ENCODE measurements at regions not wholly inside any gene's neighbourhood (a gene's known extent, or its start where the extent isn't known, plus 50 kb on each side); places are given as distances from the start of the nearest gene placed in this dataset.
"Not testable (repeated sequence)": the region's sequence is repeated elsewhere in the genome, so short reads cannot be mapped to it uniquely, and the experiment has no call there.

GRCh38 chr22:23452231-23453010, 127.7 kb downstream of the IGLL1 start:
- H3K9me3 ChIP-seq = no peaks in the 10 kb centered on the region
- TF ChIP-seq CTCF (IDR thresholded peaks at IDR 0.05) (no peak), POLR2A (IDR thresholded peaks at IDR 0.05) (no peak)
- H3K27ac ChIP-seq = no peak overlapping the region
- H3K27me3 ChIP-seq = no peaks in the 10 kb centered on the region
- H3K4me3 ChIP-seq = no peak overlapping the region
- DNase-seq (no peak), ATAC-seq (no peak)
- no peaks in the 10 kb centered on the region for H3K4me1 ChIP-seq
- no peaks in the 10 kb centered on the region for H3K36me3 ChIP-seq
- intact Hi-C loops (cut with DNase I) = no loop called here
- 82% methylated on average over 4 of the region's 23 CpGs for WGBS (ENCODE audit: insufficient coverage, low coverage, low lambda C conversion rate, missing lambda C conversion rate)

DNA sequence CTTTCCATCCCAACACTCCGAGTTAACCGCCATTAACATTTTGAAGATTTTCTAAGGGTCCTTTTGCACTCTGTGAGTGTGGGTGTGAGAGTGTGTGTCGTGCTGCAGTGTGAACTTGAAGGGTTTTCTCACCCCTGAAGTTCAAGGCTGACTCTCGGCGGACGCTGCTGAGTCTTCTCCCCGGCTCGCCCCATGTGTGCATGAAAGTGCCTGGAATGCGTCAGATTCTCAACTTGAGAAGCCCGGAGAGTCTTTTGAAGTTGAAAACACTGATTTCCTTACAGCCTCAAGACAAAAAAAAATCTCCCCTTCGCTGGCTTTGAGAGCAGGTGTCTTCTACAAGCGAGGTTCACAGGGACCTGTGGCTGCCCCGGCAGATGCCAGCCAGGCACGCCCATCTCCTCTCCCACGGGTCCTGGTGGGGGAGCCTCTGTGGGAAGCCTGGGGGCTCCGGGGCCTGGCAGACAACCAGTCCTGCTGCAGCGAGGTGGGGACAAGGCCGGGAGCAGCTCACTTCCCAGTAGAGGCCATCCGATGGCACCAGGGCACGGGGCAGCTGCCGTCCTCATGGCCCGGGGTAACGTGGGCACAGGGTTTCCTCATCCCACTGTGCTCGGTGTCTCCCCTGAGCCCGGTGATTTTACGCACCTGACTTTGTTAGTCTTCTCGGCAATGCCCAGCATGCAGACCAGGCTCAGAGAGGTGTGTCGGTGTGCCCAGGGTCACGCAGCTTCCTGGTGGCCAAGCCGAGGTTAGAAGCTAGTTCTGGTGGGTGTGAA, 128.4 kb downstream of the IGLL1 start:
- H3K4me3 ChIP-seq; H3K27ac ChIP-seq; intact Hi-C loops (cut with DNase I); DNase-seq; H3K9me3 ChIP-seq; H3K36me3 ChIP-seq; H3K27me3 ChIP-seq; H3K4me1 ChIP-seq: not testable (repeated sequence)
- ATAC-seq = peak in 1 of 4 donors; percentile 30
- 69% methylated on average over 13 of the region's 30 CpGs for WGBS (ENCODE audit: insufficient coverage, low coverage, low lambda C conversion rate, missing lambda C conversion rate)

DNA sequence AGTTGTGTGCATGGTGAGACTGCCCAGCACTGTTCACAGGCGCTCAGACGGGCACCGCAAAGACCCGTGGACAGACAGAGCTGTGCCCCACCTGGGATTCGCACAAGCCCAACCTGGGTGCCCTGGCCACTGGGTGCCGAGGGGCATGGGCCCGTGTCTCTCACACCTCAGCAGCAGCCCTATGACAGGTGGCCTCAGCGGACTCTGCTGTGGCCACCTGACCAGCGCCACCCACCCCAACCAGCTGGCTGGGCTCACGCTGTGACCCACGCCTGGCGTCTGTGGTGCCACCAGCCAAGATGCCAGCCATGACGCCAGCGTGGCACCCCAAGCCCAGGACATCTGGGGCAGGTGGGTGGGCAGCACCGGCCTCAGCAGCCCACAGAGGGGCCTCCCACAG, 129.3 kb downstream of the IGLL1 start:
- H3K9me3 ChIP-seq; H3K36me3 ChIP-seq; H3K27me3 ChIP-seq; intact Hi-C loops (cut with DNase I); H3K27ac ChIP-seq; DNase-seq; H3K4me1 ChIP-seq; H3K4me3 ChIP-seq: not testable (repeated sequence)
- peak in 1 of 4 donors; percentile 15 for ATAC-seq
- no CpG with 5 or more reads among the region's 15 CpGs for WGBS (ENCODE audit: insufficient coverage, low coverage, low lambda C conversion rate, missing lambda C conversion rate)

DNA sequence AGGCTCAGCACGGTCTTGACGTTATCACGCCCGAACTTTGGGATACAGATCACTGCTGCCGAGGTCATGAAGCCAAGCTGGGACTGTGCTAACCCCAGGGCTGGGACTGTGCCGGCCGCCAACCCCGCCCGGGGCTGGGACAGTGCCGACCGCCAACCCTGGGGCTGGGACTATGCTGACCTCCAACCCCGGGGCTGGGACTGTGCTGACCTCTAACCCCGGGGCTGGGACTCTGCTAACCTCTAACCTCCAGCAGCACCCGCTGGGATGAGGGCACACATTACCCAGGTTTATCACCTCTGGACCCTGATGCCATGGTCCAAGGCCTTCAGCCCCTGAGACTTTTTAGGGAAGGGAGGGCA, 129.7 kb downstream of the IGLL1 start:
- H3K4me3 ChIP-seq = no peak overlapping the region
- no peaks in the 10 kb centered on the region for H3K9me3 ChIP-seq
- H3K27me3 ChIP-seq = no peaks in the 10 kb centered on the region
- no peaks in the 10 kb centered on the region for H3K4me1 ChIP-seq
- no peaks in the 10 kb centered on the region for H3K36me3 ChIP-seq
- TF ChIP-seq CTCF (IDR thresholded peaks at IDR 0.05) (no peak), POLR2A (IDR thresholded peaks at IDR 0.05) (no peak)
- DNase-seq (no peak), ATAC-seq (peak in 1 of 4 donors; percentile 29)
- WGBS (ENCODE audit: insufficient coverage, low coverage, low lambda C conversion rate, missing lambda C conversion rate) = no CpG with 5 or more reads among the region's 14 CpGs
- H3K27ac ChIP-seq = no peak overlapping the region
- intact Hi-C loops (cut with DNase I) = no loop called here

- H3K36me3 ChIP-seq; intact Hi-C loops (cut with DNase I); H3K27me3 ChIP-seq; H3K4me3 ChIP-seq; DNase-seq; H3K9me3 ChIP-seq; H3K27ac ChIP-seq; H3K4me1 ChIP-seq: not testable (repeated sequence)
- ATAC-seq = peak in 1 of 4 donors; percentile 9
- WGBS (ENCODE audit: insufficient coverage, low coverage, low lambda C conversion rate, missing lambda C conversion rate) = no CpG with 5 or more reads among the region's 28 CpGs
These were observed 130.2 kb downstream of the IGLL1 start for GRCh38 chr22:23449748-23450433.

DNA sequence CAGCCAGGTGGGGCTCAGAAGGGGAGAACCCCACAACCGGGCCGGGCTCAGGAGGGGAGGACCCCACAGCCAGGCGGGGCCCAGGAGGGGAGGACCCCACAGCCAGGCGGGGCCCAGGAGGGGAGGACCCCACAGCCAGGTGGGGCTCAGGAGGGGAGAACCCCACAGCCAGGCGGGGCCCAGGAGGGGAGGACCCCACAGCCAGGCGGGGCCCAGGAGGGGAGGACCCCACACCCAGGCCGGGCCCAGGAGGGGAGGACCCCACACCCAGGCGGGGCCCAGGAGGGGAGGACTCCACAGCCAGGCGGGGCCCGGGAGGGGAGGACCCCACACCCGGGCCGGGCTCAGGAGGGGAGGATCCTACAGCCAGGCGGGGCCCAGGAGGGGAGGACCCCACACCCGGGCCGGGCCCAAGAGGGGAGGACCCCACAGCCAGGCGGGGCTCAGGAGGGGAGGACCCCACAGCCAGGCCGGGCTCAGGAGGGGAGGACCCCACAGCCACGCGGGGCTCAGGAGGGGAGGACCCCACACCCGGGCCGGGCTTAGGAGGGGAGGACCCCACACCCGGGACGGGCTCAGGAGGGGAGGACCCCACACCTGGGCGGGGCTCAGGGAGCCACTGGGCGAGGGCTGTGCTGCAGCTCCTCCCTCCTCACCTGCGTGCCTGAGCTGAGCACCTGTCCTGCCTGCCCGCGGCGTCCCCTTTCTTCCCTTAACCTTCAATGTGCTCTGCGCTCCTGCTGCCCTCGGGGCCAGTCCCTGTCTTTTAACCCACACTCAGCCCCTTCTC, 131.4 kb downstream of the IGLL1 start:
- H3K36me3 ChIP-seq; H3K4me3 ChIP-seq; H3K4me1 ChIP-seq; H3K27ac ChIP-seq; H3K9me3 ChIP-seq; intact Hi-C loops (cut with DNase I); DNase-seq; H3K27me3 ChIP-seq: not testable (repeated sequence)
- ATAC-seq = peak in 1 of 4 donors; percentile 9
- 76% methylated on average over 5 of the region's 31 CpGs for WGBS (ENCODE audit: insufficient coverage, low coverage, low lambda C conversion rate, missing lambda C conversion rate)

All from right lobe of liver (tissue), 6 donors.